SKM-1 (cell line): ENCODE measurements at regions not wholly inside any gene's neighbourhood (a gene's known extent, or its start where the extent isn't known, plus 50 kb on each side); places are given as distances from the start of the nearest gene placed in this dataset.

Experiments used
- DNase-seq: peaks from one replicate; lab custom pipeline; 2025; ENCODE audit not compliant: unreplicated experiment; lab: John Stamatoyannopoulos, UW

GRCh38 chr5:105563842-105564241 lies 2001.3 kb upstream of the NUDT12 start:
- DNase-seq = no peak

GRCh38 chr5:105554568-105555169 lies 1992.1 kb upstream of the NUDT12 start:
- no peak for DNase-seq

GRCh38 chr5:105544300-105544699 lies 1981.7 kb upstream of the NUDT12 start:
- no peak for DNase-seq

- DNase-seq = no peak
Measured at GRCh38 chr5:105536675-105537074, 1974.1 kb upstream of the NUDT12 start.

DNA sequence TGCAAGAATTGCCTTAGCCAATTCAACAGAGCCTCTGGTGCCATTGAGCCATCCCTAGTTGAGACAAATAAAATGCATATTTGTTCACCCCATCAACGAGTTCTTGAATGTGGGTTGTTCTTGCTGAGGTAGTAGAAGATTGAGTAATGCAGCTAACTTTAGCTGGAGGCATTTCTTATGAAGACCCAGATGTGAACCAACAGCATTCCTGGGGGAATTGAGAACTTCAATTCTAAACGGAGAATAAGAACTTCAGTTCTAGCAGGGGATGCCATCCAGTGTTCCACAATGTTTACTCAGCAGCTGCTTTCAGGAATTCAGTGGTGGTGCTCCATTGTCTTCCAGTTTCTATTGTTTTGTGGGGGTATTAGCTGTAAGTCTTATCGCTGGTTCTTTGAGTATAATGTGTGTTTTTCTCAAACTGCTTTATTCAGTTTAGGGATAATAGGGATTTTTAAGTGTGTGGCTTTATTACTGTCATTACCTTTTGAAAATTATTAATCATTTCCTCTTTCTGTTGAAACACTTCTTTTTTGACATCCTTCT lies 1968.2 kb upstream of the NUDT12 start:
- DNase-seq = no peak

- no peak for DNase-seq
Measured at GRCh38 chr5:105529851-105530250, 1967.3 kb upstream of the NUDT12 start.

DNA sequence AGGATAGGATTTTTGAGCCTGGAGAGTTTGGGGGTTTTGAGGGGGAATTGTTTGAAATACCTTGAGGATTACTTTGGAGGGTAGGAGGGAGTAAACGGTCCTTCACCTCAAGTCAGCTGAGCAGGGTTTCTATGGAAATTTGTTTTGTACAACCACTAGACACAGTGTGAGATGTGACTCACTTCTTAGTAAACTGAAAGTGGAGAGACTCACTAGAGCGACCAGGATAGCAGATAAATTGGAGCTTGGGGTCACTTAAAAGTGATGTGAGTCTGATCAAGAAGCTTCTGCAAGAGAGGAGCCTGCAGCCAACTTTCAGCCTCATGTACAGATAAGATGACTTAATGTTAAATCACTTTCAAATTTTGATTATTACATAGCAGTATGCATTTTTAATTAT lies 1945.9 kb upstream of the NUDT12 start:
- no peak for DNase-seq

GRCh38 chr5:105506692-105507277 lies 1944.2 kb upstream of the NUDT12 start:
- no peak for DNase-seq

DNA sequence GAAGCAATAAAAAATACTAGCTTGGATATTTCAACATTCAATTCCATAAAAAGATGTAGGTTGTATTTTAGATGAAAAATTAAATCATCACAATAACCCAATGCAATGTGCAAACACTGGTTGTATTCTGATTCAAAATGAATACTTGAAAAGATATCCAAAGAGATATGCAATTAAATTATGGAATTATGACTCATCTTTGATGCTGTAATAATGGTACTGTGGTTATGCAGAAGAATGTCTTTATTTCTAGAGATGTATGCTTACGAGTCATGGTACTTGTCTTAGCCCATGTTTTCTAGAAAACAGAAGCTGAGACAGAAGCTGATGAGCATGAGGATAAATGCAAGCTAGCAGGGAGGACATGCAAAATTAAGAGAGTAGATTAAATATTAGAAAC lies 1941.4 kb upstream of the NUDT12 start:
- DNase-seq = no peak

DNA sequence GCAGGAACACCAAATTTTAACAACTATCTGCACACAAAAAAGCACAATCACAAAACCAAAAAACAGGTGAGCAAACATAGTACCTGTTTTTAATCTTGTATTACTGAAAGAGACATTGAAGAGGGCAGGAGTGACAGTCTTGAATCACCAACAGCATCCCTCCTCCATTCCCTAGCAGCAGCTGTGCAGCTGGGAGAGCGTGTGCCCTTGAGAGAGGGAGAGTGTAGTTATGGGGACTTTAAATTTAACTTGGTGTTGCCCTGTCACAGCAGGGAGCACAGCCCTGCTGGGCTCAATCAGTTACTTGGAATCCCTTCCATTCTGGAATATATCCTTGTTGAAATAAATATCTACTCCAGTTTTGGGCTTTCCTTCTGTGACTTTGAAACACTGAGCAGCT lies 1938.7 kb upstream of the NUDT12 start:
- no peak for DNase-seq

DNA sequence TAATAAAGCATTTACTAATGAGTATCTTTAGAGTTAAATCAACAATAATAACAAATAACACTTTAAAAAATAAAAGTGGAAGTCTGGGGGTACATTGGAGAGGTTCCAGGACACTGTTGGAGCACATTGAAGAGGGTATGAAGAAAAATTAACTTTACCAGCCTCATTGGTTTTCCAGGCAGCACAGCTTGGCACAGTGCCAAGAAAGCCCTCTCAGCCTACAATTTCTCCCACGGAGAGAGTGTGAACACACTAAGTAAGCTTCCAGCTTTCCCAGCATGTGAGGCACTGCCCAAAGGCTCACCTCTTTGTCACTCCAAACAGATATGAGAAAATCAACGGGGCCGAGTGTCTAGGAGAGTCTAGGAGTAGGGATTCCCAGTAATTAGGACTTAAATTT lies 1912.8 kb upstream of the NUDT12 start:
- no peak for DNase-seq

- no peak for DNase-seq
Measured at GRCh38 chr5:105462377-105462776, 1899.8 kb upstream of the NUDT12 start.

GRCh38 chr5:105460721-105461120 lies 1898.1 kb upstream of the NUDT12 start:
- no peak for DNase-seq

GRCh38 chr5:105453216-105453807 lies 1890.7 kb upstream of the NUDT12 start:
- no peak for DNase-seq

DNA sequence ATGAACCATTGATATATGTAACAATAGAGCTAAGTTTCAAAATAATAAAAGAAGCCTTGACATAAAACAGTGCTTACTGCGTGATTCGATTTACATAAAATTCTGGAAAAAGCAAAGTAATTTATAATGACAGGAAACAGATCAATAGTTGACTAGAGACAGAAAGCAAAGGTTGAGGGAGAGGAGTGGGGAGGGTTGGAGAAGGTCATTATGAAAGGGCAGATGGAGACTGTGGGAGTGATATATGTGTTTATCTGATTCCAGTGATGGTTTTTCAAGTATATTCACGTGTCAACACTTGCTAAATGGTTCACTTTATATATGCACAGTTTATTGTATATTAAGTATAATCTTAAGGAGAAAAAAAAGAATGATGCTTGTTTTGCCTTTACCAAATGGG lies 1885.7 kb upstream of the NUDT12 start:
- no peak for DNase-seq

DNA sequence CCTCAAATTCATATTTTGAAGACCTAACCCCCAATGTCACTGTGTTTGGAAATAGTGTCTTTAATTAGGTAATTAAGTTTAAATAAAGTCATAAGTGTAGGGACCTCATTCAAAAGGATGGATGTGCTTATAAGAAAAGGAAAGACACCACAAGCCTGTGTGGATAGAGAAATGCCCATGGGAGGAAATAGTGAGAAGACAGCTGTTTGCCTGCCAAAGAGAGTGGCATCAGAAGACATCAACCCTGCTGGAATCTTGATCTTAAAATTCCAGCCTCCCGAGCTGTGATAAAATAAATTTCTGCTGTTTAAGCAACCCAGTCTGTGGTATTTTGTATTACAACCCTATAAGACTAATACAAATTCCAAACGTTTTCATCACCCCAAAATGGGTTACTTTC lies 1867.9 kb upstream of the NUDT12 start:
- DNase-seq = no peak

DNA sequence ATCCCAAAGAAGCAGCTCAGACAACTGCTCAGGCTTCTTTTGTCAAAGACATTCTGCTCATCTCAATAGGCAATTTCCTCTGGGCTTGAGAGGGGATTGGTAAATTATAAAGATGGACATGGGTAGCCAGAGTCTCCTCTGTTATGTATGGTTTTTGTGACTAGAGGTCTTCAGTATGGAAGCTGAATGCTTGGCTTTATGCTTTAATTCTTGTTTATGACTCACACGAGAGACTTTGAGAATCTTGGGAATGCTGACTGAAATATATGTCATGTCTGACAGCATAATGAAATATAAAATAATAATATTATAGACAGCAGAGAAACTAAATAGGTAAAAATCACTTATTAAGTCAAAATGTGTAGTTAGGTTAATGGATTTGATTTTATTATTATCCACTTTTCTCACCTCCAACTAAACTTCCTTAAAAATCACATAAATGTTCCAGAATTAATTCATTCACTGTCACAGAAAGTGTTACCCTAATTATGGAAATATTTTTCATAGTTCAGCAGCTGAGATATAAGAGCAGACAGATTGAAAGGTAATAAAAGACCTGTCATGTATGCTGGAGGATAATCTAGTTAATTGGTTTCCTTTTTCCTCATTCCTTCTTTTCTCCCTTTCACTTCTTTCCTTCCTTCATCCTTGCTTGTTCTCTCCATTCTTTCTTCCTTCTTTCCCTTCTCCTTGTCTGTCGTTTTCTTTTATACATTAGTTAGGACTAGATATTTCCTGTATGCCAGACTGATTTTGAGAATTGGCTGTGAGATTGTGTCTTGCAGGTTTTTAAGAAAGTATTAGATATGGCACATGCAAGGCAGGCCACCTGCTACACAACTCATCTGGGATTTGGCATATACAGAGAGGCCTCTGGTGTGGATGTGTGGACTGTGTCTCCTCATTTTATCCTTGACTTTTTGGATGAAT lies 1866.1 kb upstream of the NUDT12 start:
- no peak for DNase-seq

GRCh38 chr5:105414067-105414466 lies 1851.5 kb upstream of the NUDT12 start:
- DNase-seq = no peak

GRCh38 chr5:105413406-105413990 lies 1850.9 kb upstream of the NUDT12 start:
- DNase-seq = no peak

- no peak for DNase-seq
Measured at GRCh38 chr5:105409695-105410094, 1847.1 kb upstream of the NUDT12 start.

- no peak for DNase-seq
Measured at GRCh38 chr5:105407200-105407599, 1844.6 kb upstream of the NUDT12 start.
